ENCODE measurements at regions not wholly inside any gene's neighbourhood (a gene's known extent, or its start where the extent isn't known, plus 50 kb on each side); places are given as distances from the start of the nearest gene placed in this dataset.

DNA sequence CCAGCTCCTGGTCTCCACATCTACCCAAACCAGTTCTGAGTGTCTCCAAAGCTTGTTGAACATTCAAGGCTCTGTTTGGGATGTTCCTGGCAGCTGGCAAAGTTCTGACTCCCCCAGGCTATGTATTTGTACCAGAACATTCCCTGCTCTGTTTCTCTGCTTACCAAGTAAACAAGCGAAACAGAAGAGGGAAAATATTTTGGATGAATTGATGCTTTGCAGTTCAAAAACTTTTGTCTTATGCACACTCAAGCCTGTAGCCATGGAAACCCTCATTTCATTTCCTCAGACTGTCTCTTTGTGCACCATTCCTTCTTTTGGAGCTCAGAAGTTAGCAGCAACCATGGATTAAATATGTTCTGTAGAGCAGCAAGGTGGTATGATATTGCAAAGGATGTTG is 145.8 kb downstream of the ACTL7B start:
- no peak for DNase-seq

DNA sequence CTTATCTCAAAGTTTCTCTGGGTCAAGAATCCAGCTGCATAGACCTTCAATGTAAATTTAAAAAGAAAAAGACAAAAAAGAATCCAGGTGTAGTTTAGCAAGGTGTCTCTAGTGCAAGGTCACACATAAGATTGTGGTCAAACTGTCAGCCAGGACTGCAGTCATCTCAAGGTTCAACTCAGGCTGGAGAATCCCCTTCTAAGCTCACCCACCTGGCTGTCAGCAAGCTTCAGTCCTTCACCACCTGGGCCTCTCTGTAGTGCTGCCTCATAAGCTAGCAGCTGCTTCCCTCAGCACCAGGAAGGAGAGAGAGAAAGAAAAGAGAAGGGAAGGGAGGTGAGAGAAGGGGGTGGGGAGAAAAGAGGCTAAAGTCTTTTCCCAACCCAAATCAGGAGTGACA is 146.7 kb downstream of the ACTL7B start:
- DNase-seq, result no peak

GRCh38 chr9:108708448-108708847 is 147.3 kb downstream of the ACTL7B start:
- DNase-seq, result no peak

- DNase-seq, result no peak
These were observed 148.7 kb downstream of the ACTL7B start for GRCh38 chr9:108707120-108707519.

DNA sequence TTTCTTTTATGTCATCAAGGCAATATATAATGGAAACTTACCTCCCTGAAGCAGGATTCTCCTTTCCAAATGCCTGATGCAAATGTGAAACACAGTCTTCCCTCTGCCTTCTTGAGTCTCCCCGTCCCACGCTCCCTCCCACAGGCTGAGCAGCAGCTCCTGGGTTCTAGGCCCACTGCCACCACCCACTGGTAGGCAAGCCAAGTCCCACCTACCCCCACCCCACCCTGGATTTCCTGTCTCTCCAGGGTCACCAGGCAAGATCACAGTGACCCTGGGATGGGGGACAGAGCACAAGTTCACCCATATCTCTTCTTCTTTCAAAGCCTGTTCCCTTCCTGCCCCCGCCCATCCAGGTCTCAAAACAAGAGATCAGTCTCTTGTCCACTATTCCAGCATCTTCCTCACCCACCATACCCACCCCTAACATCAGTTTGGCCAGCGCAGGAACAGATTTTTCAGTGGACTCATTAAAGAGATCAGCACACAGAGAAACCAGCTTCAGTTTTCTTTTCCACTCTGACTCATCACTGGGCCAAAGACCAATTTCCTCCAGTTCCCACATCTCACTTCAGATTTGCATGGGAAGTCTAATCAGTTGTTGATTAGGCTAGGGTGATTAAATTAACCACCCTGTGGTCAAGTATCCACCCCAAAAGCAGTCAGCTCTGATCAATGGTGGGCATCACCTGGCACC is 151.5 kb downstream of the ACTL7B start:
- DNase-seq, result no peak

- DNase-seq, result no peak
These were observed 152.4 kb downstream of the ACTL7B start for GRCh38 chr9:108703429-108703828.

GRCh38 chr9:108702681-108703080 is 153.1 kb downstream of the ACTL7B start:
- no peak for DNase-seq

- no peak for DNase-seq
These were observed 157.0 kb downstream of the ACTL7B start for GRCh38 chr9:108698801-108699200.

GRCh38 chr9:108698231-108698630 is 157.6 kb downstream of the ACTL7B start:
- no peak for DNase-seq

DNA sequence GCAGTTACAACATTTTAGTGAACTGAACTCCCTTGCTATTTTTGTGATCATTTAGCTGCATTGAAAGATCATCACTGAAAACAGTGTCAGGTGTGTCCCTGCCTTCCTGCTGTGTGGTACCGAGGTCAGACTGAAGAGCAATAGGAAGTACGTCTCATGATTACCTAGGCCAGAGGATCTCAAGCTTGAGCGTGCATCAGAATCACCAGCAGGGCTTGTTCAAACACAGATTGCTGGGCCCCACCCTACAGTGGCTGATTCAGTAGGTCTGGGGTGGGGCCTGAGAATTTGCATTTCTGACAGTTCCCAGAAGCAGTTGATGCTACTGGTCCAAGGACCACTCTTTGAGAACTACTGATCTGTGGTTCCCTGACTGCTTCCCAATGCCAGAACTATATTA is 159.6 kb downstream of the ACTL7B start:
- no peak for DNase-seq

GRCh38 chr9:108694170-108694569 is 161.6 kb downstream of the ACTL7B start:
- no peak for DNase-seq

DNA sequence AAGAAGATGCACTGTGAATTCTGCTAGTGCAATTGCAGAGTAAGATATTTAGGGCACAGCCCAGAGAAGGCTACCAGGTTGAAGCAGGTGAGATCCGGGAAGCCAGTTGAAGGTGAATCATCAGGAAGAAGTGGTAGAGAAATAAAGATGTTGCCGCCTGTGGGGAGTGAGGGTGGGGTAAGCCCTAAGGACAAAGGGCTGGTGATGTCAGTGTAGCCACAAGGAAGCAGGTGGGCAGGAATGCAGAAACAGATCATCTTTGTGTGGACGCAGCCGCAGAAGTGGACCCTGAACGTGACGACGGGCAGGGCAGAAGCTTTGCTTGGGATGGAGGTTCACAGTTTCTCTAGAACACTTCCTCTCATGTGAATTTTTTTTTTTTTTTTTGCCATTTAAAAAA is 164.2 kb downstream of the ACTL7B start:
- no peak for DNase-seq

GRCh38 chr9:108688676-108689075 is 167.1 kb downstream of the ACTL7B start:
- DNase-seq, result no peak

GRCh38 chr9:108688051-108688450 is 167.7 kb downstream of the ACTL7B start:
- no peak for DNase-seq

GRCh38 chr9:108687006-108687987 is 168.5 kb downstream of the ACTL7B start:
- no peak for DNase-seq

GRCh38 chr9:108684288-108685025 is 171.3 kb downstream of the ACTL7B start:
- DNase-seq, result no peak

DNA sequence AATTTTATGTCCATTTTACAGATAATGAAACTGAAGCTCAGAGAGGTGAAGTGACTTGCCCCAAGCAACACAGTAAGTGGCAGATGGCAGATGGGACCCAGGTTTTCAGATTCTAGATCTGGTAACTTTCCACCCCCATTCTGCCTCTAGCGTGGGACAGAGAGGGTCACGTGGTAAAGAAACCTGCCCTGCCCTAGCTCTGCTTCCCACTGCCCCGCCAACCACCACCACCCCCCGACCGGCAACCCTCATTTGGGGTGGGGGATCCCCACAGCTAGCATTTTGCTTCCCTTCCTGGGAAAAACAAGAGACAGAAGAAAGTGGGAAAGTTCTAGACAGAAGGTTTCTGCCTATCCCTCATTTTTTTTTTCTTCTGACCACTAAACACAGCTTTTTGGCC is 172.5 kb downstream of the ACTL7B start:
- no peak for DNase-seq

GRCh38 chr9:108681851-108682590 is 173.8 kb downstream of the ACTL7B start:
- DNase-seq, result no peak

DNA sequence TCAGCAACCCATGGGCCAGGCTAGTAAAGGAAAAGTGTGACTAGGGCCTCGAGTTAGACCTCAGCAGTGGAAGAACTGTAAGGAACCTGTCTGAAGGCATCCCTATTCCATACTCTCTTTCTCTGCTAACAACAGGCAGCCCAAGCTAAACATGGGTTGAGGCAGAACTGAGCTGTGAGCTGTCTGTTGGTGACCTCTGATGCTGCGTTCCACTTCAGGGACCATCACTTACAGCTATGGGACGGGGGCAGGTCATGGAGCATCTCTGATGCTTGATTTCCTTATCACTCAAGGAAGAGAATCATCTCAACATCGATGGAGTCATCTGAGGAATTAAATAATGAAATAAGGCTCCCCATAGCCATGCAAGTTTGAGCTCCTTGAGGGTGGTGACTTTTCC is 174.8 kb downstream of the ACTL7B start:
- no peak for DNase-seq

DNA sequence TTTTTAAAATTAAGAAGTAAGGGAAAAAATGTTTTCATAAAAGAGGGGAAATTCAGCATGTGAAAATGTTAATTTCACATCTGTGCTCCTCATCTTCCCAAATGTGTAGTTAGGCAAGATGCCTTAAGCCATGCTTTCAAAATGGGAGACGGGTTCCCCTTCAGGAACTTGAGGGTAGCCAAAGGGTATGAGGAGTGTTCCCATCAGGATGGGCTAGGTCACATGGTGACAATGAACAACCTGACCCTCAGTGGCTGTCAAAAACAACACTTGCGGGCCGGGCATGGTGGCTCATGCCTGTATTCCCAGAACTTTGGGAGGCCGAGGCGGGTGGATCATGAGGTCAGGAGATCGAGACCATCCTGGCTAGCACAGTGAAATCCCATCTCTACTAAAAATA is 178.0 kb downstream of the ACTL7B start:
- DNase-seq, result no peak

DNA sequence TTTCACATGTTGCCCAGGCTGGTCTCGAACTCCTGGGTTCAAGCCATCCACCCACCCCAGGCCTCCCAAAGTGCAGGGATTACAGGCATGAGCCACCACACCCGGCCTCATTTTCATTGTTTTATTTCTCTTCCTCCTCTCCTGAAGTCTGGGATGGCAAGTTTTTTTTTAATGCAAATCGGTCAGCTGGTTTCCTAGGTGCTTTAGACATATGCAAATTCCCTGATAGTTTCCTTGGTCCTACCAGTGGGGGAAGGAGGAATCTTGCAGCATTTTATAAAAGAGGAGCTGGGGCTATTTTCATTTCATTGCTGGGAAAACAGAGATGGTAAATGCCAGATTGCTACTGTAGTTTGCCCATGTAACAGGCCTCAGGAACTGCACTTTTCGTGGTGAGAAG is 179.4 kb downstream of the ACTL7B start:
- DNase-seq, result no peak

DNA sequence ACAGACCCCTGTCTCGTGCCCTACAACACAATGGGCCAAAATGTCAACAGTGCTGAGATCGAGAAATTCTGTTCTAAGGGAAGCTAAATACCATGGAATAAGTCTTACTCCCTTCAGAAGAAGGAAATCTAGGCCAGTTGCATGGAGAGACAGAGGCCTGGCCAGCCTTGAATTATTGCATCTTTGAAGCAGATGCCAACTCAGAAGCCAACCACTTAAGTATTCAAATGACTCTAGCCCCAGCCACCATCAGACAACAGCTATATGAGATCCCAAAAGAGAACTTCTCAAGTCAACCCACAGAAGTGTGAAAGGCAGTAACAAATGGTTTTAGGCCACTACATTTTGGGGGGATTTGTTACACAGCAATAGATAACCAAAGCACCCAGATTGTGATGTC is 180.1 kb downstream of the ACTL7B start:
- DNase-seq, result no peak

Data from Kasumi-1 (cell line).